Kidney capillary endothelial cell (primary cell): ENCODE measurements at regions not wholly inside any gene's neighbourhood (a gene's known extent, or its start where the extent isn't known, plus 50 kb on each side); places are given as distances from the start of the nearest gene placed in this dataset.

Experiments used
- DNase-seq: peaks from one replicate; pipeline ENCODE4 v3.0.0-alpha.2; 2018; ENCODE audit warnings: low spot score

DNA sequence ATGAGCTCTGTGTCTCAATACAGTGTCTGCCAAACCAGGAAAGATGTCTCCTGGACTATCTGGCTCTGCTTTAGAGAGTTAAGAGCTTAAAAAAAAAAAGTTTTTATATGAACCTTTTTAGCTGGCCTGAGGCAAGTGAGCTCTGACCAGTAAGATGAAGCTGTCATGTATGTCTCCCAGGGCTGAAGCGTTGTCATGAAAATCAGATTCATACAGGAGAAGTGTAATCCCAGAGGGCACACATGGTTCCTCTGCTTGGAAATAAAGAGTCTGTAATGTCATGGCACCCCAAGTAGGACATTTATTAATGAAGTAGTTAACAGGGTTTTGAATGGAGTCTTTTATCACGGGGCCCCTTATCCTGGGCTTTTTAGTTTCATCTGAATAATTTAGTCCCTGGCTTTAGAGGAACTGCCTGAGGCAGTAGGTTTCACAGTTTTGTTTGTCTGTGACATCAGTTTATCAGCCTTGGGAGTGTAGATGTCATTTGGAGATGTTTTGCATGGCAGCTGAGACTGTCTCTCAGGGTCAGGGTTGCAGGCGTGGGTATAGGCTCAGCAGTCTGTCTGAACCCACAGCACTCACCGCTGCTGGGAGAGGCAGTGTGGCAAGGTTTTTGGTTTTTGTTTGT is 223.3 kb downstream of the DIRAS2 start:
- DNase-seq, result no peak

DNA sequence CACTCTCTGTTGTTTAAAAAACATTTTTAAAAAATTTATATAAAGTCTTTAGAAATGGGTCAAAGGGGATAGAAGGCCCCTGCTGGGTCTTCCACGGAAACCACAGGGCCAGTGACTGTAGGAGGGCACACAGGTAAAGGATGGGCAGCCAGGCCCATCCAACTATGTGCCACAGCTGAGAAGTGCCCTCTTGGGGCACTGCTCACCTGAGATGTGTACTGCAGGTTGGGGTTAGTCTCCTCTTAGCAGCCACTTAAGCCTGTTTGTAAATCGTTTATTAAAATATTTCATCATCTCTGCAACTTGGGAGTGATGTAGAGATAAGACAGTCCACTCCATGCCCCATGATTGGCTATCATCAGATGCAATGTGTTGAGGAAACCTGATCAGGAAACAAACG is 222.4 kb downstream of the DIRAS2 start:
- DNase-seq, result no peak

DNA sequence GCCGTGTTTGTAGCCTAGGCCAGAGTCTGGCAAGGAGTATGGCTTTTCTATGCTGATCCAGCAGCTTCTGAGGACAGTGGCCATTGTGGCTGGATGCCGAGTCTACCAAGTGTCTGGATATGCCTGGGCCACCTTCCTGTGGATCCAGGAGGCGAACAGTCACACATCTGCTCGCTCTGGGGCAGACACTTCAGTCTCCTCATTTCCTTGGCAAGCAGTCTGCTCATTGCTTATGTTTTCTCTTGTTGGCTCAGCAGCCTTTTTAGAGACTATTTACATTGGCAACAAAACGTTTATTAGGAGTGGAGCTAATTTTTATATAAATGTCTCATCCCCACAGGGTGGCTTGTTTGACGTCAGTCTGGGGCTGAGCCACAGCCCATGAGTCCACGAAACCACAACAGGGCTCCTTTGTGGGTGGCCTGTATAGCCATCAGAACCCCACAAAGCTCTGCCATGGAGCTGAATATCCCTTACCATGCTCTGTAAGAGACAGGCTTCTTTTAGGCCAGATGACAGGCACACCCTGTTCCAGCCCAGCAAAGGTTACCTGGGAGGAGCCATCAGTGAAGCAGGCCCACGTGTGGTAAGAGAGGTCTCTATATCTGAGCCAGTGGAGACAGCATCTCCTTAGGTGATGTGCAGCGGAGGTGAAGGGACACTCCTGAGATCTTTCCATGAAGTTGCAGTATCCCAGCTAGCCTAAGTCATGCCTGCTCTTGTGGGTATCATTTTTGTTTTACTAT is 221.7 kb downstream of the DIRAS2 start:
- DNase-seq, result no peak

DNA sequence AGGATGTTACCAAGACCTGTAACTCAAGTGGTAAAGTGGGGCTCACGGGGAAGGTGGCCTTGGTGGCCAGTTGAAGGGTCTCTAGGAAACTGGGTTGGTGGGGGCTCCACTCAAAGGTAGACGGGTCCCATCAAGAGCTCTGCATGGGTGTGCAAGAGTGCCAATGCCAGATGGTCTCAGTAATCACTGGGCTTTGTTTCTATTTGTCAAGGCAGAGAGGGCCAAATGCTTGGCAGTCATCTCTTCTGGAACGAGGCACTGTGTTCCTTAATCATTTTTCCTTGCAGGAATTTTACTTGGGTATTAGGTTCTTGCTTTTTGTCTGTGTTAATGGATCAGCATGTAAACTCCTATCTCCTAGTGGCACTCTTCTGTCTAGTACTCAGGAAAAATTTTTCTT is 220.8 kb downstream of the DIRAS2 start:
- DNase-seq, result no peak

DNA sequence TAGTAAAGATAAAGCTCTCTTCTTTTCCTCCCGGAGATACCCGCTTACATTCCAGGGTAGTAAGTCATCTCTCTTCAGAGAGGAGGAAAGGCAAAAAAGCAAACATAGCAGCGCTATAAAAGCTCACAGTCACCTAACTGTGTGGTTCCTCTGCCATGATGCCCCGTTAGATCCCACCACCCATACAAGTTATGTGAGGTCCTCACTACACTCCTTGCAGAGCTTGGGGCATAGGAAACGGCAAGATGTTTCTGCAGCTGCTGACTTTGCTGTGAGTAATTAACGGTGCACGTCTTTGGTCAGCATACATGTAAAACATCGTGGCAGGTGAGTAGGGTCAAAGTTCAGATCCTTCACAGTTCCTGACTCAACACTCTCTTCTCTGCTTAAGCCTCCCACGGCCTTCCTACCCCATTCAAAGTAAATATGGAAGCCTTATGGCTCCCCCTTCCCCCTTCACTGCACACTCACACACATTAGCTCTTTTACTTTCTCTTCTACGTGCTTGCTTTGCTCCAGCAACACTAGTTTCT is 218.9 kb downstream of the DIRAS2 start:
- DNase-seq, result no peak

DNA sequence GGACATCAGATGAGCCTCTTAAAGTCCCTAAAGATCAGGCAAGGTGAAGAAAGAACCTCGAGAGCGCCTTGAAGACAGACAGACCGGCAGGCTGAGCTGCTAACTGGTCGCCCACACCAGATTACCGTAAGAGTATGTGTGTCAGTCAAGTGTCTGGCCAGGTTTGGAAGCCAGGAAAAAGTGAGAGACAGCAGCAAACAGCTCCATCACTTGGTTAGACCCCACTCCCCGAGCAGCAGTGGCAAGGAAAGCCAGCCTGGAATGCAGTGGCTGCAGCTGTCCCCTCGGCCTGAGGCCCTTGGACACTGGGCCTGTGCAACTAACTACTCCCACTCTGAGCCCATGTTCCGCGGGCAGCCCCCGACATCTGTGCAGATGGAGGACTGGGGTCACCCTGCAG is 214.1 kb downstream of the DIRAS2 start:
- no peak for DNase-seq

DNA sequence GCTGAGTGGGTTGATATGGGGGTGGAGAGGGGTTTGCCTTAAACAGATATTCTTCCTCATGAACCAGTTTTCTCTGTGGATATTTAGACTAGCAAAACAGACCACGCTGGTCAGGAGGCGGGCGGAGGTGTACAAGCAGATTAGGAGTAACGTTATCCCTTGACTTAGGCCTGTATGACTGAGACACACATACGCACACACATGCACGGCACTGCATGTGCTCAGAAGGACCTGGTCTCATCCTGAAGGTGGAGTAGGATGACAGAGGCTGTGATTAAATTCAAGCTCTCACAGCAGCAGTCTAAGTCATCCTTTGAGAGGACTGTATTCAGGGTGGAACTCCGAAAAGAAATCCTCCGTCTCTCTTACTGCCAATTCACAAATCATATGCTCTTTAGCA is 209.7 kb downstream of the DIRAS2 start:
- DNase-seq, result no peak

DNA sequence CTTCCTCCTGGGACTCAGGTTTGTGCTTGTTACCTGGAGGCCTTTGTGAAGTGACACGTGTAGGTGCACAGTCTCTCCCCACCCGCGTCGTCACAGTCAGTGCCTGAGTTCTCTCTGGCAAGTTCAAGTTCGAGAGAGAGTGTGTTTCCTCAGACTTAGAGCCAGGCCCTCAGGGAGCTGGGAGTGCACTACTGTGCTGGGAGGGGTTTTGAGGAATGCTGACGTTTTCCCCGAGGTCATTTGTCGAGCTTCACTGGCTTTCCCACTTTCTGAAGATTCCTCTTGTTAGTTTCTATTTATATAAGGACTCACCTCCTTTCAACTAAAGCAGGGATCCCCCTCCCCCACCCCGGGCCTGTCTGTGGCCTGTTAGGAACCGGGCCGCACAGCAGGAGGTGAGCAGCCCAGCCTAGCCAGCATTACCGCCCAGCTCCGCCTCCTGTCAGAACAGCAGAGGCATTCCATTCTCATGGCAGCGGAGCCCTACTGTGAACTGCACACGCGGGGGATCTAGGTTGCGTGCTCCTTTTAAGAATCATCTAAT is 209.2 kb downstream of the DIRAS2 start:
- DNase-seq, result no peak

DNA sequence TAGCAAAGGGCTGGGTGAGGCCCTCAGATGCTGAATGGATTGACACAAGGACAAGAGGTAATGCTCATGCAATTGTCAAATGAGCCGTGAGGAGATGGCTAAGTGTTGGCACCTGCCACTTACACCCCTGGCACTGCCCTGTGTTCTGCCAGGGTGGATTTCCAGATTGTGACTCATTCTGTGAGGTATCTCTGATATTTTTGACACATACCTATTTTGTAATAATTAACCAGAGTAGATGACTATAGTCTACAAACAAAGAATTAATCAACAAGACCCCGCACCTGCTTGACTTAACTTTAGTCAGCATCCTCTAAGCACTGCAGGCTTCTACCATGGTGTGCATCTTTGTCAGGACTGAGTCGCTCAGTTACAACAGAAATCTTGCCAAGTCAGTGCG is 200.8 kb downstream of the DIRAS2 start:
- no peak for DNase-seq

DNA sequence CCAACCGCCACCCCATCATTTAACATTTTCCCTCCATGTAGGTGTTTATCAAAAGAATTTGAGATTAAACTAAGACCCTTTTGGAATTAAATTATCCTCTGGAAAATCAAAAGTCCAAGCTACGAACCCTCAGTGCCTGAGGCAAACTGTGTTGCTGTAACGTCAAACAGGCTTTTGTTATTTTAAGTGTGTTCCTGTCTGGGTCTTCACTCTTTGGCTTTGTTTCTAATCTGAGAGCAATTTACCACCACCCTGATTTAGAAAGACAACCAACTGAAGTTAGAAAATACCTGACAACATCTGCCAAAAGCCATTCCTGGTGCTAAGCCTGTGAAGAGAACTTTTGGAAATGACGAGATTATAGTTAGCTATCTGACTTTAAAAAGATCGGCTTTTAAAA is 199.9 kb downstream of the DIRAS2 start:
- DNase-seq, result no peak

DNA sequence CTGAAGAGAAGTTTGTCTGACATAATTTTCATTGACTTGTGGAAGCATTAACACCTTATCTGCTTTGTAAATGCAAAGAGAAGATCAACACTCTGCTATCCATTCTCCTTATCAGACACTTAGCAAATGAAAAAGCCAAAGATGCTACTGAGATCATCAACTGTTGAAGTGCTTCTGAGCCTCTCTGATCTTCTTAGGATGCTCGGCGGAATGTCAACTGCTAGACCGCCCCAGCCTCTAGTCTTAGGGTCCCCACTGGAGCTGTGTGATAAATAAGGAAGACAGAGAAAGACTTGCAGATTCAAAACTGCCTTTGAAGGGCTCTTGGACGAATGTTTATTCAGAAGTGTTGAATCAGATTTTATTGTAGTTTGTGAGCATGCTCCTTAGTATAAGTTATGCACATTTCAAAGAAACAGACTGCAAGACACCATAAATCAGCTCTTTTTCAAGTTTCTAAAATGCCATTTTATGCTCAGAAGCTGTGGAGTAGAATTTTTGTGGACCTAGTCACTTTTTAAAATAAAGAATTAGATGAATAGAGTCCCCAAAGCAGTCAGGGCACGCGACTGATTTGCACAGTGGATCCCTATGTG is 197.9 kb downstream of the DIRAS2 start:
- DNase-seq, result no peak

DNA sequence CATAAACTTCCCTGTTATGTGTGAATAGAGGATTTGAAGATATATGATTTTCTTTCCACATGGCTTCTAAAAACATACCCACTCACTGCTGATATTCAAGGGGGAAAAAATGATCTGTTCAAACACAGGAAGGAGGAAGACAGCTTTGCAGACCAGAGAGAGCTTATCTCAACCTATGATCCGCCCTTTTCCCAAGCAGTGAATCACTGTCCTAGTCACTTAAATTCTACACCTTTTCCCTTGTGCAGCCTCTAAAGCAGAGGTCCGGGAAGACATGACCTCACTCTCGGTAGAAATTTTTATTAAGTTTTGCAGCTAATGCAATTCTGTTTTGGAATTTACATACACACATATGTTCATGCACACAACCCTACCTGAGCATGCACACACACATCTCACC is 197.2 kb downstream of the DIRAS2 start:
- DNase-seq, result no peak

DNA sequence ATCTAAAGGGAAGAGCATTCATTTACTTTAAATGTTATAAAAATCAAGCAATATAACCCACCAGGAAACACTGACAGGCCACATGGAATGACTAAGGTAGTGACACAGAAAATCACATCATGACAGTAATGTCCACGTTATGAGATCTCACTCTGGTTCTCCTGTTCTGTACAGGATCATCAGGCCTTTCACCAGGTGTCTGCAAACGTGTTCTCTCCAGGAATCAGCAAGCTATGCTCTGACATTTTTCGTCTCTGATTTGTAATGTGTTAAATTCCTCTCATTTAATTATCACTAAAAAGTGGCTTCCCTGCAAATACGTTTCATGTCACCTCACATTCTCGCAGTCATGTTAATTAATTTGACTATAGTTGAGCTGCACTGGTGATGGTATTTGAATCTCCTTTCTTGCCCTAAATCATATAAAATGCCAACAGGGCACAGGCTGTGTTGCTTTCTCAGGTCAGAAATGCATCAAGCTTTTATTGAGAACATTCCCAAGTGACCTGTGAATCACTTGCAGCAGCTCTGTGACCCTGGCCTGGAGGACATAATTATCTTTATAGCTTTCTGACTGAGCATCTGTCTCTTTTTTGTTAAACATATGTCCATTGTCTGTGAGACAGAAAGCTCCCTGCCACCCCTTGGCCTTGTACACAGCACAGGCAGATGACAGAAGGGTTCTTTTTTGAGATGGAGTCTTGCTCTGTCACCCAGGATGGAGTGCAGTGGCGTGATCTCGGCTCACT is 196.2 kb downstream of the DIRAS2 start:
- no peak for DNase-seq

DNA sequence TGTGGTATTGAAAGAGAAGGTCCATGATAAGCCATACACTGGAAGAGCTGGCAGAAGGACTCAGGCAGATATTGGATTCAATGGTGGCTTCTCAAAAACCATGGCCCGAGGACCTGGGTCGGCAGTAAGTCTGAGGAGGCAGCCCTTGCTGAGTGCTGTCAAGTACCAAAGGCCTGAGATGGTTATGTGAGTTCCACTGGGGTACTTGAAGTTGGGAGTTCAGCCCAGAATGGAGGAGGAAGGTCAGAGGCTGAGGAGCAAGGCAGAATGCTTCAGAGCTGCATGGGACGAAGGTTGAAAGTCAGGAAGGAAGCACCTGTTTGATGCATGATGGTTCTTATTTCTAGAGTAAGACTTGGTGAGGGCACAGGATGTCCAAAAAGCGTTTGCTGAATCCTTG is 194.9 kb downstream of the DIRAS2 start:
- DNase-seq, result no peak

DNA sequence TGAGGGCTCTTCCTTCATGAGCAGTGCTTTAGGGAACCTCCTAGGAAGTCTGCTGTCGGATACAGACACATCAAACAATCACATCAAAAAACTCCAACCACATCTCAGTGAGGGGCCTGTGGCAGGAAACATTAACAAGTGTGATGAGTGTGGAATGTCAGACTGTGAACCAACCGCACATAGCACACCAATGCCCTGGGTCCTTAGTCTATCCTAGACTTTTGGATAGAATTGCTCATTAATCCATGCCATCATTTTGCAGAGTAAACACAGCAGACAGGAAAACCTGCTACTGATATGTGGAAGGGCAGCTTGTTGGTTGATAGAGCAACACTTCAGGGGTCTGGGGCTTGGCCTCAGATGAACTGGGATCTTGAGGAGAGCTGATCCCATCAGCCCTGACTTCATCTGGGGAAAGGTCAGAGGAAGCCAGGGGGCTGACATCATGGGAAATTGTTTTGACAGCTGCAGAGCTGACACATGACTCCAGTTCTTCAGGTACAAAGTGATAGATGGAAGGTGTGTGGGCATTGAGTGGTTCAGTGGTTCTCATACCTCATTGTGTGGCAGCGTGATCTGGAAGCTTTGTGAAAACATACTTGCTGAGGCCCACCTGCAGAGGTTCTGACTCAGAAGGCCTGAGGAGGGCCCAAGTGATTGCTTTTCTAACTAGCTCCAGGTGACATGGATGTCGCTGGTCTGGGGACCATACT is 193.3 kb downstream of the DIRAS2 start:
- DNase-seq, result no peak

DNA sequence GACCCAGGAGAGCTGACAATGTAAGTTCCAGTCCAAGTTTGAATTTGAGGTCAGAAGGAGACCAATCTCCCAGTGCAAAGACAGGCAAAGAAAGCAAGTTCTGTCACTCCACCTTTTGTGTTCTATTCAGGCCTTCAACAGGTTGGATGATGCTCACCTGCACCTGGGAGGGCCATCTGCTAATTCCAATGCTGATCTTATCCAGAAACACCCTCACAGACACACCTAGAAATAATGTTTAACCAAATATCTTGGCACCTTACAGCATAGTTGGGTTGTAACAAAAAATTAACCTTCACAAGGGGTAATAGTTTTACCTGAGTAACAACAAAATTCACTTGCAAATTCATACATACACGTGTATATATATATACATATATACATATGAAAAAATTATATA is 190.8 kb downstream of the DIRAS2 start:
- no peak for DNase-seq

DNA sequence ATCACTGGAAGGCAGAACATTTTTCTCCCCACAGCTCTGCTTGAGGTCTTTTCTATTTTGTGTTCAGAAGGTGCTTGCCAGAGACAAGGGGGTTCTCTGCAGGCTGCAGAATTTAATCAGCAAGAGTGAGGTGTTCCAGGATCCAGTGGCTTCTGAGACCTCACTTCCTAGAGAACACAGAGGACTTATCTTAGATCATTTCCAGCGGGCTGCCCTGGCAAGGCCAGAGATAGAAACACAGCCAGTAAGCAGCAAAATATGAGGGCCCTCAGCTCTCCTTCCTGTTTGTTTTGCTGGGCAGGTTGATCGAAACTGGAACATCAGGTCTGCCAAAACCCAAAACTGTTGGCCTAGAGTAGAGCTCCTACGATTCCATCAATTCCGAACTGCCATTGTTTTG is 187.3 kb downstream of the DIRAS2 start:
- DNase-seq, result no peak

DNA sequence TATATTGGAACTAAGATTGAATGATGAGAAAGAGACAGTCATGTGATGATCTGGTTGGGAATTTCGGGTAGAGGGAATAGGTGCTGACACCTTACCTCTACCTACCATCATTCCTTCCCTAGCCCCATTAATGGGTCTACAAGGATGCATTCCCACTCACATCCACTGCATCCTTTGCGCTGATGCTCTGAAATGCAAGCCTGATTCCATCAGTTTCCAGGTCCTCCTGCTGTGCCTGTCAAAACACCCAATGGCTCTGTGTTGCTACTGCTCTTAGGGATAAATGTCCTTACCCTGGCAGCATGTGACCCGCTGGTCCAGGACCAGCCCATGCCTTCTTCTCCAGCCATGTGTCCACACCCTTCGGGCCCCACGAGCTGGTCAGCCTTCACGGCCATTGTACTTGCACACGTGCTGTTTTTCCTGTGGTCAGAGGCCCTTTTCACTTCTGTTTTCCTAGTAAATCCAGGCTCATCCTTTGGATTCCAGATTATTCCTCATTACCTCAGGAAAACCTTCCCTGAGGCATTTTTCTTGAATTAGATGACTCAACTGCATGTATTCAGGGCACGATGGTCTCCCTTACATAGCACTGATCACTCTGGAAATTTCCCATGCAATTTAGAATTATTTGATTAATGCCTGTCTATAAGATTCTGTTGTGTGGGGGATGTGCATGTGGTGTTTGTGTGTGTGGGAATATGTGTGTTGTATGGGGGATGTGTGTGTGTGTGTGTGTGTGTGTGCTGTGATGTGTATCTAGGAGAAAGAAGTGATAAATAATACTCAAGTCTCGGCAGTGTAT is 185.0 kb downstream of the DIRAS2 start:
- DNase-seq, result no peak

DNA sequence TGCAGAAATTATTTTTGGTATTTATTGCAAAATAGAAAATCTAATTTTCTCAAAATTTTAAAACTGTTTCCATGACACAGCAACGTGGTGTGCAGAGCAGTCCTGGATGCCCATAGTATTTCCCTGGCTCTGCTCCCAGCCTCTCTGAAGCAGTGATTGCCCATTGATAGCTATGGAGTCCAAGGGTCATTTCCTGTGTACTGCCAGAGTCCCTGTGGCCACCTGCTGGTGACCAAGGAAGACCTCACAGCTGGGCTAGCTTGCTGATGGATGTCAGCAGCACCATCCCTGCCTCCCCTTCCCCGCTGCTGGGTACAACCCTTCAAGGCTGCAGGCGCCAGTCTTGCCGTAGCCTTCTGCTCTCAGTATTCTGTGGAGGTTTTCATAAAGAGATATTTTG is 184.1 kb downstream of the DIRAS2 start:
- no peak for DNase-seq

DNA sequence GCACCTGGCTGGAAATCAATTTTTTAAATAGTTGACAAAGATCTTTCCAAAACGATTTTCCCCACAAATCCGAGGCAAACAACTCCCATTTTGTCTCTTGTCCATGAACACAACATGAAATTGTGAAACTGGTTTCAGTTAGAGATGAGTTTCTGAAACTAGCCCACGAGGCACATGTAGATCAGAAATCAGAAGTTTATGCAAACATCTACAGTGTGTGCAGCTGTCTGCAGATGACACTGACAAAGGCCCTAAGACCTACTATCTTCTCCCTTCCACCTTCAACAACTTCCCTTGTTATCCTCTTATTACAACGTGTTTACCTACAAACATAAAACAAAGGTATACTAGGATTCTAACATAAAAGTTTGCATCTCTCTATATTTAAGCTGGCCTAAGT is 183.3 kb downstream of the DIRAS2 start:
- no peak for DNase-seq

DNA sequence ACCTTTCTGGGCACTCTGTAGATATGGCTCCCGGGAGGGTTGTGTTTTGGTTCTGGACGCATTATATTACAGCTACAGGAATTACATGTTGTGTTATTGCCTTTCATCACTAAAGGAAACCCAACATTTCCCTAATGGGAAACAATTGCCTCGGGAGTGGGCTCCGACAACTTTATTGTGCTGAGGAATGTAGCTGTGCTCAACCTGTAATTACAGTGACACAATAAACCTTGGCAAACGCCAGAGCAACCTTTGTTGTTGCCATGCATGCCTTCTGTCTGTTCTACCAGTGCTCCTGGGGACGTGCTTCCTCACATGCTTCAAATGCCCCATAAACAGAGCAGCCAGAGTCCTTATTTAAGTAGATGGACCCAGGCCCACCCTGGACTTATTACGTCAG is 182.4 kb downstream of the DIRAS2 start:
- no peak for DNase-seq
